ENCODE measurements at regions not wholly inside any gene's neighbourhood (a gene's known extent, or its start where the extent isn't known, plus 50 kb on each side); places are given as distances from the start of the nearest gene placed in this dataset.
"Not testable (repeated sequence)": the region's sequence is repeated elsewhere in the genome, so short reads cannot be mapped to it uniquely, and the experiment has no call there.

GRCh38 chr13:85186356-85187045, 612.7 kb downstream of the SLITRK6 start:
- no peak for FAIRE-seq

GRCh38 chr13:85174291-85174690, 624.9 kb downstream of the SLITRK6 start:
- no peak for FAIRE-seq

GRCh38 chr13:85170372-85170771, 628.8 kb downstream of the SLITRK6 start:
- no peak for FAIRE-seq

- FAIRE-seq = no peak
These were observed 632.3 kb downstream of the SLITRK6 start for GRCh38 chr13:85166891-85167290.

- FAIRE-seq = no peak
These were observed 636.2 kb downstream of the SLITRK6 start for GRCh38 chr13:85163063-85163462.

- FAIRE-seq = no peak
These were observed 651.2 kb downstream of the SLITRK6 start for GRCh38 chr13:85148009-85148408.

GRCh38 chr13:85142351-85142927, 656.8 kb downstream of the SLITRK6 start:
- FAIRE-seq = no peak

GRCh38 chr13:85141401-85141800, 657.8 kb downstream of the SLITRK6 start:
- FAIRE-seq = no peak

- FAIRE-seq = no peak
These were observed 659.0 kb downstream of the SLITRK6 start for GRCh38 chr13:85140192-85140591.

GRCh38 chr13:85137516-85137915, 661.7 kb downstream of the SLITRK6 start:
- no peak for FAIRE-seq

GRCh38 chr13:85132986-85133385, 666.2 kb downstream of the SLITRK6 start:
- no peak for FAIRE-seq

- not testable (repeated sequence) for FAIRE-seq
These were observed 675.7 kb downstream of the SLITRK6 start for GRCh38 chr13:85123501-85123900.

- no peak for FAIRE-seq
These were observed 690.9 kb downstream of the SLITRK6 start for GRCh38 chr13:85108356-85108755.

- FAIRE-seq = no peak
These were observed 700.0 kb downstream of the SLITRK6 start for GRCh38 chr13:85099245-85099644.

GRCh38 chr13:85095418-85096272, 703.6 kb downstream of the SLITRK6 start:
- no peak for FAIRE-seq

- FAIRE-seq = no peak
These were observed 705.4 kb downstream of the SLITRK6 start for GRCh38 chr13:85093808-85094207.

GRCh38 chr13:85091631-85092234, 707.5 kb downstream of the SLITRK6 start:
- no peak for FAIRE-seq

- FAIRE-seq = no peak
These were observed 710.0 kb downstream of the SLITRK6 start for GRCh38 chr13:85089186-85089585.

GRCh38 chr13:85080691-85081090, 718.5 kb downstream of the SLITRK6 start:
- FAIRE-seq = no peak

GRCh38 chr13:85076343-85076742, 722.9 kb downstream of the SLITRK6 start:
- no peak for FAIRE-seq

GRCh38 chr13:85074543-85075313, 724.5 kb downstream of the SLITRK6 start:
- no peak for FAIRE-seq

- FAIRE-seq = no peak
These were observed 731.0 kb downstream of the SLITRK6 start for GRCh38 chr13:85068231-85068630.

GRCh38 chr13:85040215-85040614, 759.0 kb downstream of the SLITRK6 start:
- FAIRE-seq = no peak
